ENCODE measurements at regions not wholly inside any gene's neighbourhood (a gene's known extent, or its start where the extent isn't known, plus 50 kb on each side); places are given as distances from the start of the nearest gene placed in this dataset.
A peak's percentile ranks its signal among the peaks of the same experiment; 100 is the strongest.

- TF ChIP-seq CTCF (IDR thresholded peaks at IDR 0.05) (peak in 1 of 5 experiments; percentile 9), POLR2A (IDR thresholded peaks at IDR 0.05) (no peak), EP300 (IDR thresholded peaks at IDR 0.05) (peak; percentile 90 to 92)
These were observed 58.2 kb upstream of the FTH1 start for GRCh38 chr11:62025487-62026105.

All from tibial nerve (tissue), 4 donors.